ENCODE measurements at regions not wholly inside any gene's neighbourhood (a gene's known extent, or its start where the extent isn't known, plus 50 kb on each side); places are given as distances from the start of the nearest gene placed in this dataset.
"Not testable (repeated sequence)": the region's sequence is repeated elsewhere in the genome, so short reads cannot be mapped to it uniquely, and the experiment has no call there.

DNA sequence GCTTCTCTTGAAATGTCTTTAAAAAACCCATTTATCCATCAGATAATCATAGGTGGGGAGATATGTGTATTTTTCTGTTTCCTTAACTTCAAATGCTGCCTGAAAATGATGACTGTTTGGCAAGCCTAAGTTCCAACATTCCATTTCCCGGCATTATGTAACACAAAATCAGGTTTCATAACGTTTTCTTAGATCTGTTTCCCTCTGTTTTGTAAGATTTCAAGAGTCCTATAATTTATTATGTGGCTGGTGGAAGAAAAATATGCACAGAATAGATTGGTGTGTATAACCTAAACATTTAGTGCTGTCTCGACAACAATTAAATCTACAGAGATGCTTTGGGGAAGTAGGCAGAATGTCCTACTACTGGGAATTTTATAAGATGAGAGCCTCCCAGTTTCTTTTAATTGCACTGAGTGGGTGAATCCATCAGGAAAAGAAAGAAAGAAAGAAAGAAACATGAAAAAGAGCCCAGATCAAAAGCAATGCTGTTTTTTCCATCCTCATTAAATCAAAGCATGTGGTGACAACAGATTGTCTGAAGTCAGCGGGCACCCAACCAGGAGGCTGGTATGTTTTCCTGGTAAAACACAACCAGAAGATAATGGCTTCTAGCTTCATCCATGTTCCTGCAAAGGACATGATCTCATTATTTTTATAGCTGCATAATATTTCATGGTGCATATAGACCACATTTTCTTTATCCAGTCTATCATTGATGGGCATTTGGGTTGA is 529.4 kb upstream of the AMELY start:
- intact Hi-C loops (cut with DNase I), result no loop called here
- no peak for DNase-seq

GRCh38 chrY:7437086-7437485 is 525.5 kb upstream of the AMELY start:
- intact Hi-C loops (cut with DNase I), result no loop called here

GRCh38 chrY:7433817-7434809 is 522.6 kb upstream of the AMELY start:
- DNase-seq, result no peak
- intact Hi-C loops (cut with DNase I), result no loop called here

More at GRCh38 chrY:7437086-7437485, 525.5 kb upstream of the AMELY start:
- no peak for DNase-seq

DNA sequence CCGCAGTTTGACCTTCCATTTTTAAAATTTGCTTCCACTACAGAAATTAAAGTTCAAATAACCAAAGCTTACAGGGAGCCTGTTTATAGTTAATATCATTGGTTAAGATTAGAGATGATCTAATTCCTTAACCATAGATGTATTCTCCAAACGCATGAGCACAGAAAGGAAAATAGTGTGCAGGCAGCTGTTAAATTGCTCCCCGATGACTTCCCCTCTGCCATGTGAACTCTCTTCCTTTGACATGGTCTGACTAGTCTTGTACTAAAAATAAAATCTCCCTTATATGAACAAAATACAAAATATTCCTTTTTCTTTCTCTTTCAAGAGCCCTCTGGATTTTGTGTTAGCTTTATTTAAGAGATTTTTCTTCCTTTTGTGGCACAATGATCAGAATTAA is 507.6 kb upstream of the AMELY start:
- intact Hi-C loops (cut with DNase I), result no loop called here
- no peak for DNase-seq

DNA sequence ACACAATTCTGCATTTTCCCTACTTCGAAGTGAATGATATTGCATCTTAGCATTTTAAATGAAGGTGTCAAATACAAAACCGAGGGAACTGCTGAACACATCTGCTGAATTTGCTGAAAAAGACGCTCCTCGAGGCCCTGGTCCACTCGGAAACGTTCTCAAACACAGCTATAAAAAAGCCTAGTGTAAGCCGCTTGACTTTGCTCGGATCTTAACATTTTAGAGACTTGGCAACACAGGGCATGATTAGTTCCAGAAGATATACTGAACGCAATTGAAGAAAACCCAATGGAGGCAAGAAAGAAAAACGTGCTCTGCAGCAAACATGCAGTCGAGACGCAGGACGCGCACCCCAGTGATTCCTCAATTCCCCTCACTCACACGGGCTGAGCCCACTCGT is 506.4 kb upstream of the AMELY start:
- no peak for DNase-seq
- intact Hi-C loops (cut with DNase I), result no loop called here

DNA sequence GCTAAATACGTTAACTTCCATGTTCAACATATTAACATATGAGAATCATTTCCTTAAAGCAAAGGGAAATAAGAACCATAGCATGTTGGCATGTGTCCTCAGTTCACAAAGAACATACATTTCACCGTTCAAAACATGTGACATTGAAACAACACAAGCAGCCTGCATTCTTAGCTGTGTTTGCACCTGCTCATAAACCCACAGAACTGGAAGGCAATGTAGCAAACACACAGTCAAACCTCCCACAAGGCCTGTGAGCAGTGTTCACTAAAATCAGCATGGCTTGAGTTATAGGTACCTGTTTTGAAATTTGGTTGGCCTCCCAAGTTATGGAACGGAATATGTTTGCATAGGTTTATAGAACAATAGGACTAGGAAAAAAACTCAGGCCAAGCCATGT is 504.9 kb upstream of the AMELY start:
- intact Hi-C loops (cut with DNase I), result no loop called here
- DNase-seq, result no peak

DNA sequence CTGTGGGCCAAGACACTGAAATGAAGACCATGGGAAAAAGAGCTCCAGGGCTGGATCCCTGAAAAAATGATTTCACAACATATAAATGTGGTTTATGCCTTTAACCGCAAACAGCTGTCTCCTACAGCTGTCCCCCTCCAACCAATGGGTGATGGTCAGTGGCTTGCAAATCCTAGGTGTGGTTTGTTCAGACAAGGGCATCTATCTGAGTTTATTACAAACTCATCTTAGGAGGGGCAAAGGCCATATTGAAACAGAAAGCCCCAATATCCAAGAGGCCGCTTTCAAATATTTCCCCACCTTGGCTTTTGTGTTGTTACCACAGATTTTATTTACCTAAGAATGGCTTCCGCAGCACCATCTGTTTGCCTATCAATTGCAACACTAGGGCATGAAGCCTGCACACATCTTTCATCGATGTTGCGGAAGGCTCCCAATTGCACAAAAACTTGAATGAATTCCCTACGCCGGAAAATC is 503.6 kb upstream of the AMELY start:
- intact Hi-C loops (cut with DNase I), result no loop called here
- no peak for DNase-seq

GRCh38 chrY:7390056-7390455 is 478.5 kb upstream of the AMELY start:
- DNase-seq, result no peak
- intact Hi-C loops (cut with DNase I), result no loop called here

DNA sequence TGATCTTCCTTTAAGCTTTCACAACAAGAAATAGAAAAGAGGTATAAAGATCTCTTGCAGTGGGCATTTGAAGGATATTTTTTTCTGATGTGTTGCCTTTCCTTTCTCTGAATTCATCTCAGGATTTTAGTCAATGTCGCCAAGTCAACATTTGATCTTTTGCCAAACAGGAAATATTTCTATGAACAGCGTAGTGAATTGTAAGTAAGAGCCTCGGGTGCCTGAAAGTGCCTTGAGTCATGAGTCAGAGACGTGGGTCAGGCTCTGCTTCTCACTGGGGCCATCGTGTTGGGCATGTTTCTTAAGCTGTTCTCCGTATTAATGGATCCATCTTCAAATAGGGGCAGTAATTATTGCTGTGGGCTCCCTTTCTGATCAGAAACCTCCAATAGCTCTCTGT is 471.4 kb upstream of the AMELY start:
- DNase-seq, result no peak
- intact Hi-C loops (cut with DNase I), result no loop called here

DNA sequence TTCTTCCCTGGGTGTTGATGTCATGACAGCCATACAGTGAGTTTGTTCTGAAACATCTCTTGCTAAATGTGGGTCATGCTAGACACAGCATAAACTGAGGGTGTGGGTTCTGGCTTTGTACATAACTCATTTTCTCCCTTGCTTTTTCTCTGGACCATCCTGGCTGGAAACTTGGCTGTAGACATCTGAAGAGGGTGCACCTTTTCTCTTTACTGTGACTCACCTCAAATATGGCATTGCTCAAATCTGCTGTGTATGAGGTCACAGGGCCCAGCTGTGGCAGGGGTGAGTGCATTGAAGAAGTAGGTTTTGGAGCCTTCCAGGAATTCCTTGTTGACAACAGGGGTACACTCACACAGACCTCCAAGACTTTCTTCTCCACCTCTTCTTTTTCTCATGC is 465.5 kb upstream of the AMELY start:
- intact Hi-C loops (cut with DNase I), result no loop called here
- DNase-seq, result no peak

DNA sequence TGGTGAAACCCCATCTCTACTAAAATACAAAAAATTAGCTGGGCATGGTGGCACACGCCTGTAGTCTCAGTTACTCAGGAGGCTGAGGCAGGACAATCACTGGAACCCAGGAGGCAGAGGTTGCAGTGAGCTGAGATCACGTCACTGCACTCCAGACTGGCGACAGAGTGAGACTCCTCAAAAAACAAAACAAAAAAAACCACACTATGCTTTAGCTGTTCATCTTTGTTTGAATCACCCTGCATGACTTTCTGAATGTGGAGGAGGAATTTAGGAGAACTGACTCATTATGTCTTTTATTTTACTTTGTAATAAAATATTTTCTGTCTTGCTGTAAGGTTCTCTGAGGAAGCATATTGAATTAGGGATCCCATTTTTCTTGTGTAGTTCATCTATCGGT is 462.9 kb upstream of the AMELY start:
- intact Hi-C loops (cut with DNase I); DNase-seq: not testable (repeated sequence)

DNA sequence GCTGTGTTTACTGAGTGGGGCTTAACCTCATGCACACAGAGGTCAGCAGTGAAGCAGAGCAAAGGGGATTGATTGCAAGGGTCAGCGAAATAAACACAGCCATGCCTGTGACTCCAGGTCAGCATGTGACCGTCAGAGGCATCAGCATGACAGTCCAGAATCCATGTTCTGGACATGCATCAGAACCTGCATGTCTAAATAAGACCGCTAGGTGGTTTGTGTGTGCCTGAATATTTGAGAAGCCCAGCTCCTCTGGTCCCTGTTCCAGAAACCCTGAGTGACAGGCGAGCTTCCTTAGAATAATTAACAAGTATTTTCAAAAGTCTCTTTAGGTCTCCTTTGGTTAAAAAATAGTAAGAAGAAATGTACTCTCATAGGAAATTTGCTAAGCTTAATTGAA is 460.4 kb upstream of the AMELY start:
- DNase-seq; intact Hi-C loops (cut with DNase I): not testable (repeated sequence)

GRCh38 chrY:7371026-7371425 is 459.5 kb upstream of the AMELY start:
- DNase-seq; intact Hi-C loops (cut with DNase I): not testable (repeated sequence)

GRCh38 chrY:7359520-7359919 is 448.0 kb upstream of the AMELY start:
- intact Hi-C loops (cut with DNase I), result no loop called here
- DNase-seq, result no peak

GRCh38 chrY:7358103-7358752 is 446.7 kb upstream of the AMELY start:
- no peak for DNase-seq
- intact Hi-C loops (cut with DNase I), result no loop called here

GRCh38 chrY:7355891-7356290 is 444.3 kb upstream of the AMELY start:
- intact Hi-C loops (cut with DNase I), result not testable (repeated sequence)

GRCh38 chrY:7344661-7345060 is 433.1 kb upstream of the AMELY start:
- peak in 15 of 42 donors; percentile 10 to 75 (median 45) for DNase-seq

More at GRCh38 chrY:7355891-7356290, 444.3 kb upstream of the AMELY start:
- DNase-seq, result not testable (repeated sequence)

DNA sequence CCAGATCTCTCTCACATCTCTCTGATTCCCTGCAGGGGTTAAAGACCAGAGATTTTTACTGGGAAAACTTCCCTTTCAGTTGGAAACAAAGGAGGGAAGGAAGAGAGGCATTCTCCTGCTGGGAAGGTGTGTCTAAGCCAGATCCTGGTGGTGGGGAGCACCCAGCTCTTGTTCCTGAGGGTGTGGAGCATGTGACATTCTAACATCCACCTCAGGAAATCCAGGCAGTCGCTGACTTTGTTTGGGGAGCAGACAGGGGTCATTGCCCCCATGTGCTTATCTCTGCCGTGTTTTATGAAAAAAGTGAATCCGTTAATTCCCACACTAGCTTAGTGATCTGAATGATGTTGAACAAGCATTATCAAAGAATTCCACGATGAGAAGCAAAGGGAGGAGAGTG is 431.7 kb upstream of the AMELY start:
- intact Hi-C loops (cut with DNase I), result no loop called here
- no peak for DNase-seq

More at GRCh38 chrY:7344661-7345060, 433.1 kb upstream of the AMELY start:
- intact Hi-C loops (cut with DNase I), result no loop called here

DNA sequence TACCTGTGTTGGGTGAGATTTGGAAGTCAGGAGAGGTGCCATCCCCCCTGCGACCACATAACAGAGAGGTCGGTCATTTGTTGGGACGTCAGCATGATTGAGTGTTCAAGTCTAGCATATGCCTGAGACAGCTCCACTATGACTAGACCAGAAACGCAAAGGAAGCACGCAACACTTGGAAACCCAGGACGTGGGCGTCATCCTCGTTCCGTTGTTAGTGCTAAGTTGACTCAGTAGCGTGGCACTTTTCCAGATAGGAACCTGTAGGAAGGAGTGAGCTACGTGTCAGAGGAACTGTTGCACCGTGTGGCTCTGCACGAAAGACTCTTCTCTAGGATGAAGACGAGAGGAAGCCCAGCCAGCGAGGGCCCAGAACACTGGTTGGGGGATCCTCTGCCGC is 431.2 kb upstream of the AMELY start:
- DNase-seq, result peak in 13 of 42 donors; percentile 1 to 61 (median 18)

More for the DNA sequence above, 431.2 kb upstream of the AMELY start:
- intact Hi-C loops (cut with DNase I), result not testable (repeated sequence)

All from head of caudate nucleus (tissue), 42 donors.